NCI-H748 (cell line): ENCODE measurements at regions not wholly inside any gene's neighbourhood (a gene's known extent, or its start where the extent isn't known, plus 50 kb on each side); places are given as distances from the start of the nearest gene placed in this dataset.

Experiments
- DNase-seq: peaks from one replicate; lab custom pipeline; 2025; ENCODE audit not compliant: unreplicated experiment; lab: John Stamatoyannopoulos, UW

- no peak for DNase-seq
Observed at GRCh38 chr13:47190696-47191305, 293.9 kb upstream of the HTR2A start.

- DNase-seq, result no peak
Observed at GRCh38 chr13:47188802-47189201, 291.9 kb upstream of the HTR2A start.

- no peak for DNase-seq
Observed at GRCh38 chr13:47186471-47186870, 289.6 kb upstream of the HTR2A start.

GRCh38 chr13:47184321-47184720, 287.5 kb upstream of the HTR2A start:
- DNase-seq, result no peak

GRCh38 chr13:47179321-47179720, 282.5 kb upstream of the HTR2A start:
- no peak for DNase-seq

GRCh38 chr13:47178090-47178950, 281.5 kb upstream of the HTR2A start:
- DNase-seq, result no peak

GRCh38 chr13:47175172-47175866, 278.5 kb upstream of the HTR2A start:
- no peak for DNase-seq

- no peak for DNase-seq
Observed at GRCh38 chr13:47170971-47171370, 274.1 kb upstream of the HTR2A start.

- no peak for DNase-seq
Observed at GRCh38 chr13:47168618-47169017, 271.8 kb upstream of the HTR2A start.

- no peak for DNase-seq
Observed at GRCh38 chr13:47168066-47168465, 271.2 kb upstream of the HTR2A start.

GRCh38 chr13:47166336-47166735, 269.5 kb upstream of the HTR2A start:
- no peak for DNase-seq

GRCh38 chr13:47159853-47160550, 263.1 kb upstream of the HTR2A start:
- no peak for DNase-seq

- no peak for DNase-seq
Observed at GRCh38 chr13:47158593-47158992, 261.7 kb upstream of the HTR2A start.

- DNase-seq, result no peak
Observed at GRCh38 chr13:47148543-47148942, 251.7 kb upstream of the HTR2A start.

- no peak for DNase-seq
Observed at GRCh38 chr13:47147812-47148119, 250.9 kb upstream of the HTR2A start.

GRCh38 chr13:47146991-47147811, 250.3 kb upstream of the HTR2A start:
- no peak for DNase-seq

- DNase-seq, result no peak
Observed at GRCh38 chr13:47146136-47146535, 249.3 kb upstream of the HTR2A start.

GRCh38 chr13:47144782-47145181, 247.9 kb upstream of the HTR2A start:
- no peak for DNase-seq

- peak; percentile 55 for DNase-seq
Observed at GRCh38 chr13:47142105-47142504, 245.3 kb upstream of the HTR2A start.

GRCh38 chr13:47139519-47139918, 242.7 kb upstream of the HTR2A start:
- no peak for DNase-seq

- peak; percentile 74 for DNase-seq
Observed at GRCh38 chr13:47136504-47136941, 239.7 kb upstream of the HTR2A start.
